HG02973 (cell line): ENCODE measurements at regions not wholly inside any gene's neighbourhood (a gene's known extent, or its start where the extent isn't known, plus 50 kb on each side); places are given as distances from the start of the nearest gene placed in this dataset.
"Not testable (repeated sequence)": the region's sequence is repeated elsewhere in the genome, so short reads cannot be mapped to it uniquely, and the experiment has no call there.

ENCODE experiments used
- ATAC-seq: cut with Tn5 transposase; IDR thresholded peaks from one replicate; pipeline ENCODE4 v1.9.1; 2021; ENCODE audit warnings: moderate library complexity; ENCODE audit not compliant: unreplicated experiment

- no peak for ATAC-seq
Measured at GRCh38 chr14:84432676-84433075, 1097.3 kb upstream of the FLRT2 start.

GRCh38 chr14:84433961-84434360 is 1096.0 kb upstream of the FLRT2 start:
- no peak for ATAC-seq

GRCh38 chr14:84435820-84436324 is 1094.1 kb upstream of the FLRT2 start:
- no peak for ATAC-seq

GRCh38 chr14:84436528-84436927 is 1093.4 kb upstream of the FLRT2 start:
- ATAC-seq, result no peak

GRCh38 chr14:84442521-84442920 is 1087.4 kb upstream of the FLRT2 start:
- no peak for ATAC-seq

GRCh38 chr14:84445486-84445885 is 1084.5 kb upstream of the FLRT2 start:
- ATAC-seq, result no peak

GRCh38 chr14:84446250-84446649 is 1083.7 kb upstream of the FLRT2 start:
- ATAC-seq, result no peak

- ATAC-seq, result no peak
Measured at GRCh38 chr14:84453307-84453950, 1076.5 kb upstream of the FLRT2 start.

- ATAC-seq, result no peak
Measured at GRCh38 chr14:84454114-84454513, 1075.8 kb upstream of the FLRT2 start.

GRCh38 chr14:84456946-84457345 is 1073.0 kb upstream of the FLRT2 start:
- ATAC-seq, result no peak

GRCh38 chr14:84458881-84459280 is 1071.1 kb upstream of the FLRT2 start:
- ATAC-seq, result no peak

GRCh38 chr14:84465880-84466279 is 1064.1 kb upstream of the FLRT2 start:
- no peak for ATAC-seq

GRCh38 chr14:84468153-84468552 is 1061.8 kb upstream of the FLRT2 start:
- no peak for ATAC-seq

GRCh38 chr14:84477996-84478395 is 1051.9 kb upstream of the FLRT2 start:
- no peak for ATAC-seq

GRCh38 chr14:84482256-84483071 is 1047.5 kb upstream of the FLRT2 start:
- no peak for ATAC-seq

- no peak for ATAC-seq
Measured at GRCh38 chr14:84483072-84483420, 1046.9 kb upstream of the FLRT2 start.

- ATAC-seq, result not testable (repeated sequence)
Measured at GRCh38 chr14:84484243-84484642, 1045.7 kb upstream of the FLRT2 start.

GRCh38 chr14:84485036-84485435 is 1044.9 kb upstream of the FLRT2 start:
- no peak for ATAC-seq

- ATAC-seq, result no peak
Measured at GRCh38 chr14:84490081-84490480, 1039.9 kb upstream of the FLRT2 start.

- no peak for ATAC-seq
Measured at GRCh38 chr14:84492685-84493084, 1037.3 kb upstream of the FLRT2 start.

GRCh38 chr14:84493779-84494178 is 1036.2 kb upstream of the FLRT2 start:
- ATAC-seq, result no peak

- ATAC-seq, result no peak
Measured at GRCh38 chr14:84496677-84497076, 1033.3 kb upstream of the FLRT2 start.
